Lower leg skin (tissue), 3 donors: ENCODE measurements at regions not wholly inside any gene's neighbourhood (a gene's known extent, or its start where the extent isn't known, plus 50 kb on each side); places are given as distances from the start of the nearest gene placed in this dataset.

Experiments
- CTCF ChIP-seq, 3 donors: fragments of 450-650 bp; IDR thresholded peaks; one replicate each; pipeline ENCODE4 v1.5.1; 2016; ENCODE audit warnings: antibody characterized with exemption in 3 of 3, mild to moderate bottlenecking in 3 of 3, moderate library complexity in 2 of 3
- POLR2A ChIP-seq, 2 donors: fragments of 450-650 bp; IDR thresholded peaks; one replicate each; pipeline ENCODE4 v1.6.1; 2016 to 2017; ENCODE audit warnings: antibody characterized with exemption in 2 of 2, mild to moderate bottlenecking in 1 of 2, moderate library complexity in 1 of 2

- TF ChIP-seq CTCF (IDR thresholded peaks at IDR 0.05) (no peak), POLR2A (IDR thresholded peaks at IDR 0.05) (no peak)
Observed at GRCh38 chr15:69906256-69907185, 191.2 kb downstream of the TLE3 start.
